Right lobe of liver (tissue), 6 donors: ENCODE measurements at regions not wholly inside any gene's neighbourhood (a gene's known extent, or its start where the extent isn't known, plus 50 kb on each side); places are given as distances from the start of the nearest gene placed in this dataset.

Experiments
- ATAC-seq, 4 donors: fragments of 200-7000 bp; cut with Tn5 transposase; one replicate each; pipeline ENCODE4 v1.9.1; 2020; ENCODE audit warnings: mild to moderate bottlenecking in 4 of 4, moderate library complexity in 4 of 4
- DNase-seq, 3 donors: peaks; one replicate each; pipeline ENCODE4 v3.0.0-alpha.2; 2020
- H3K27ac ChIP-seq, 3 donors: fragments of 200-600 bp; one replicate each; pipeline ENCODE4 v1.8.0; 2022
- H3K27me3 ChIP-seq, 2 donors: fragments of 200-600 bp; one replicate each; pipeline ENCODE4 v1.8.0; 2022
- H3K36me3 ChIP-seq, 4 donors: fragments of 200-600 bp; sonication (generic) in 1 of 4; one replicate each; pipeline versions ENCODE4 v1.5.1 to v1.8.0; 2017 to 2022; ENCODE audit warnings: control low read depth in 1 of 4
- H3K4me1 ChIP-seq, 4 donors: fragments of 200-600 bp; sonication (generic) in 1 of 4; one replicate each; pipeline versions ENCODE4 v1.5.1 to v1.8.0; 2017 to 2022; ENCODE audit warnings: control low read depth in 1 of 4
- H3K4me3 ChIP-seq, 3 donors: fragments of 200-600 bp; one replicate each; pipeline ENCODE4 v1.8.0; 2022
- H3K9me3 ChIP-seq, 4 donors: fragments of 200-600 bp; sonication (generic) in 1 of 4; one replicate each; pipeline versions ENCODE4 v1.5.1 to v1.8.0; 2017 to 2022; ENCODE audit warnings: control low read depth in 1 of 4
- POLR2A ChIP-seq: fragments of 450-650 bp; IDR thresholded peaks from one replicate; pipeline ENCODE4 v1.6.1; 2017; ENCODE audit warnings: antibody characterized with exemption, mild to moderate bottlenecking
- WGBS: methylation state at CpG from one replicate; pipeline ENCODE4 v1.1.6; 2018; ENCODE audit warnings: low coverage, low lambda C conversion rate; ENCODE audit not compliant: insufficient coverage; ENCODE audit errors: missing lambda C conversion rate; 5-methylcytosine and 5-hydroxymethylcytosine counted together
- intact Hi-C, 2 donors: fragments of 100-400 bp; cut with DNase I; formaldehyde crosslinking; loops; one replicate each; pipeline versions ENCODE4 v1.11.2 to v1.14.1; 2022
- TF ChIP-seq, protein P1 (sequence below), 4 donors: fragments of 200-600 bp in 3 of 4; fragments of 450-650 bp in 1 of 4; IDR thresholded peaks; one replicate each; pipeline versions ENCODE4 v1.5.1 to v1.8.0; 2016 to 2022; ENCODE audit warnings: antibody characterized with exemption in 4 of 4, mild to moderate bottlenecking in 2 of 4
- donor health status: DM: no; HTN: yes; CAD: no.
- donor health status: DM: no; HTN: no; CAD: no.
- donor health status: DM: no; HTN: no; CAD: no.
- donor health status: DM: no; HTN: yes; CAD: no.
- donor health status: DM: no; HTN: yes; CAD: no.

DNA sequence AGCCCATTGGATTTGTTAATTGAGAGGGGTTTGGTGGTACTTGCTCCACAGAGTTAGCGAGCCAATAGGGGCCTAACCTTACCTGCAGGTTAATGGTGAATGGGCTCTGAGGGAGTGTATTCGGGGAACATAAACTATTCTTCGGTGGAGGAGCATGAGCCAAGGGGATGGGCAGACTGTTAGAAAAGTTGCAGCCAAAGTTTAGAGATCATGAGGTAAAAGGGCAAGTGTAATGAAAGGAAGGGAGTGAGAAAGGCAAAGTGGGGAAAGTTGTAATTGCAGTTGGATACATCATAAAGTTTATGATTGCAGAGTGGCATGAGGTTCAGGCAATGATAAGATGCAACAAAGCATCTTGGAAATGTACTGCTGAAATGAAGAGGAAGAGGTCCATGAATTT lies 142.1 kb upstream of the TBX18 start:
- Histone ChIP-seq H3K27me3 (no peaks in the 10 kb centered on the region), H3K36me3 (no peaks in the 10 kb centered on the region), H3K4me3 (no peak overlapping the region), H3K9me3 (no peaks in the 10 kb centered on the region), H3K4me1 (peaks cover 0 to 60% (median 13%) of the 10 kb centered on the region in 4 donors), H3K27ac (no peak overlapping the region)
- no peak for DNase-seq
- ATAC-seq, result peak; percentile 10 to 67 (median 56)
- intact Hi-C loops, result no loop called here
- TF ChIP-seq POLR2A, result no peak
- TF ChIP-seq, protein P1, sequence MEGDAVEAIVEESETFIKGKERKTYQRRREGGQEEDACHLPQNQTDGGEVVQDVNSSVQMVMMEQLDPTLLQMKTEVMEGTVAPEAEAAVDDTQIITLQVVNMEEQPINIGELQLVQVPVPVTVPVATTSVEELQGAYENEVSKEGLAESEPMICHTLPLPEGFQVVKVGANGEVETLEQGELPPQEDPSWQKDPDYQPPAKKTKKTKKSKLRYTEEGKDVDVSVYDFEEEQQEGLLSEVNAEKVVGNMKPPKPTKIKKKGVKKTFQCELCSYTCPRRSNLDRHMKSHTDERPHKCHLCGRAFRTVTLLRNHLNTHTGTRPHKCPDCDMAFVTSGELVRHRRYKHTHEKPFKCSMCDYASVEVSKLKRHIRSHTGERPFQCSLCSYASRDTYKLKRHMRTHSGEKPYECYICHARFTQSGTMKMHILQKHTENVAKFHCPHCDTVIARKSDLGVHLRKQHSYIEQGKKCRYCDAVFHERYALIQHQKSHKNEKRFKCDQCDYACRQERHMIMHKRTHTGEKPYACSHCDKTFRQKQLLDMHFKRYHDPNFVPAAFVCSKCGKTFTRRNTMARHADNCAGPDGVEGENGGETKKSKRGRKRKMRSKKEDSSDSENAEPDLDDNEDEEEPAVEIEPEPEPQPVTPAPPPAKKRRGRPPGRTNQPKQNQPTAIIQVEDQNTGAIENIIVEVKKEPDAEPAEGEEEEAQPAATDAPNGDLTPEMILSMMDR (IDR thresholded peaks at IDR 0.05), result no peak
- WGBS, result 62% methylated on average over 3 of the region's 3 CpGs

DNA sequence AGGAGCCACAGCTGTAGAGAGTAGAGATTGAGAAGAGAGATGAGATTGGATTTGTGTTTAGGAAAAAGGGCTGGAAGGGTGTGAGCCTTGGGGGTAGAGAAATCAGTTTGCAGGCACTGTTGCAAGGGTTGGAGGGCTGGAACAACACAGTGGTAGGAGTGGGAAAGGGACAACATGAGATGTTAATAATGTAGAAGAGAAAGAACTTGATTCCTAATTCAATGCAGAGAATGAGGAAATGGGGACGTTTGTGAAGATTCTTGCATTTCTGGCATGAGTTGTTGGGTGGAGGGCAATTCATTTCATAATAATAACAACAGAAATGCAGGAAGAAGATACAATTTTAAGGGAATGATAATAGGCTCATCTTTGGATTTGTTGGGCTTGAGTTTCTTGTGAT lies 141.4 kb upstream of the TBX18 start:
- no peaks in the 10 kb centered on the region for H3K9me3 ChIP-seq
- ATAC-seq (no peak), DNase-seq (no peak)
- H3K27me3 ChIP-seq, result no peaks in the 10 kb centered on the region
- intact Hi-C loops, result no loop called here
- peaks cover 0 to 55% (median 13%) of the 10 kb centered on the region in 4 donors for H3K4me1 ChIP-seq
- 7% methylated on average over 1 of the region's 1 CpG for WGBS
- TF ChIP-seq POLR2A, result no peak
- TF ChIP-seq, protein P1 (IDR thresholded peaks at IDR 0.05), result no peak
- no peaks in the 10 kb centered on the region for H3K36me3 ChIP-seq
- H3K27ac ChIP-seq, result no peak overlapping the region
- H3K4me3 ChIP-seq, result no peak overlapping the region

DNA sequence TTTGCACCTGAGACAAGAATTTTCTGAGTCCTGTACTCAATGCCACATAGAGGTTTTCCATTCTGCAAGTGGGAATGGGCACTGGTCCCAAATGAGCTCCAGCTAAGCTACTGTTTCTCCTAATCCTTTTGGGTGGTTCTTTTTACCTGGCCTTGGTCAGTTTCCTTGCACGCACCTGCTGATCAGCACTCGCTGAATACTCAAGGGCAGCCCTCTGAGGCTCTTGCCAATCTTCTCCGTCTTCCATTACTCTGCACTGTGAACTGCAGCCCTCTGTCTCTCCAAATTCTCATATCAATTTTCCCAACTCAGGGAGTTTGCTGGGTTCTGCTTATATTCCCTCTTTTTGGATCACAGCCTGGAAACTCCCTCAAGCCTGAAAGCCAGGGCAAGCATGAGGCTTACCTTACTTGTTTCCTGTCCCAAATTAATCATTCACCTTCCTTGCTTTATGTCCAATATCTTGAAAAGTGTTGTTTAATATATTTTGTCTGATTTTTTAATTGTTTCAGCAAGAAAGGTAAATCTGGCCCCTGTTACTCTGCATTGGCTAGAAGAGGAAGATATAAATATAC lies 138.0 kb upstream of the TBX18 start:
- Histone ChIP-seq H3K36me3 (no peaks in the 10 kb centered on the region), H3K4me1 (peaks cover 0 to 25% (median 6%) of the 10 kb centered on the region in 4 donors), H3K27me3 (no peaks in the 10 kb centered on the region), H3K4me3 (peak overlapping the region in 1 of 3 donors; percentile 2), H3K27ac (no peak overlapping the region), H3K9me3 (no peaks in the 10 kb centered on the region)
- intact Hi-C loops, result no loop called here
- WGBS, result 57% methylated on average over 2 of the region's 3 CpGs
- DNase-seq, result no peak
- peak; percentile 64 to 75 (median 68) for ATAC-seq
- no peak for TF ChIP-seq POLR2A
- TF ChIP-seq, protein P1 (IDR thresholded peaks at IDR 0.05), result no peak

DNA sequence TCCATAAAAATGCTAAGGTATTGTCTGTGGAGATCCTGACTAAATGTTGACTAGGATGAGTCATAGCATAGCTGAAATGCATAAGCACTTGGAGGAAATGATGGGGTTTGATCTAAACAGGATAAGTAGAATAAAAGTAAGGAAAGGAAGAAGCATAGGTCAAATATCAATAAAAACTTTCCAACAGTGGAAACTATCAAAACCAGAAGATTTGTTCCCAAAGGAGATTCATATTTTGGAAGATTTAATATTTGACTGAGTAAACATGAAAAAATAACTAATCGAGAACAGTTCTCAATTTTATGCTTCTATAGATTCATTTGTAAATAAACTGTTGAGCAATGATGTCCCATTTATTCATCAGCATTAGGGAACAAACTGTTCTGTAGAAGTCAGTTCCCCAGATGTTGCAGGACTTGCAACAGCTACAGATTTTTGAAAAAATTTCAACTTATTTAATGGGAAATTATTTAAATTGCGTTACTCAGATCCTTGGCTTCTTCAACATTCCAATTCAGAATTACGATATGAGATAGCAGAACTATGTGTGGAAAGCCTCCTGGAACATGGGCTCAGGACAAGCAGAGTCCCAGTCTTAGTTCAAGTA lies 133.7 kb upstream of the TBX18 start:
- intact Hi-C loops, result no loop called here
- no peaks in the 10 kb centered on the region for H3K36me3 ChIP-seq
- H3K4me1 ChIP-seq, result peaks cover 0 to 12% (median under 1%) of the 10 kb centered on the region in 4 donors
- ATAC-seq, result no peak
- no peak overlapping the region for H3K4me3 ChIP-seq
- WGBS, result 74% methylated on average over 3 of the region's 3 CpGs
- TF ChIP-seq, protein P1 (IDR thresholded peaks at IDR 0.05), result no peak
- no peak for TF ChIP-seq POLR2A
- H3K27ac ChIP-seq, result no peak overlapping the region
- no peaks in the 10 kb centered on the region for H3K27me3 ChIP-seq
- H3K9me3 ChIP-seq, result no peaks in the 10 kb centered on the region
- DNase-seq, result no peak
